GM23338 (cell line): ENCODE measurements at regions not wholly inside any gene's neighbourhood (a gene's known extent, or its start where the extent isn't known, plus 50 kb on each side); places are given as distances from the start of the nearest gene placed in this dataset.
A peak's percentile ranks its signal among the peaks of the same experiment; 100 is the strongest.

Source experiments
- ATAC-seq: fragments of 200-7000 bp; cut with Tn5 transposase; 3 replicates; pipeline ENCODE4 v1.9.1; 2020
- DNase-seq: peaks from one replicate; pipeline ENCODE4 v3.0.0-alpha.2; 2015; ENCODE audit warnings: low spot score
- H2AFZ ChIP-seq: fragments of 200-600 bp; sonication (generic); 2 replicates; pipeline ENCODE4 v1.8.0; 2016; ENCODE audit warnings: antibody characterized with exemption, mild to moderate bottlenecking, moderate library complexity
- H3F3A ChIP-seq: fragments of 200-600 bp; sonication (generic); replicated peaks from 2 replicates; pipeline ENCODE4 v1.8.0; 2017; ENCODE audit warnings: antibody characterized with exemption, mixed run types, low read depth
- H3K27ac ChIP-seq: fragments of 200-600 bp; sonication (generic); 2 replicates; pipeline ENCODE4 v1.6.1; 2016; ENCODE audit warnings: low read depth
- H3K27me3 ChIP-seq: fragments of 200-600 bp; sonication (generic); 2 replicates; pipeline ENCODE4 v1.8.0; 2016; ENCODE audit warnings: mild to moderate bottlenecking, mixed run types, moderate library complexity; ENCODE audit not compliant: insufficient read depth
- H3K36me3 ChIP-seq: fragments of 200-600 bp; sonication (generic); 2 replicates; pipeline ENCODE4 v1.8.0; 2016; ENCODE audit warnings: mild to moderate bottlenecking; ENCODE audit not compliant: insufficient read depth
- H3K4me1 ChIP-seq: fragments of 200-600 bp; sonication (generic); 2 replicates; pipeline ENCODE4 v1.8.0; 2016; ENCODE audit warnings: mild to moderate bottlenecking, moderate library complexity; ENCODE audit not compliant: insufficient read depth
- H3K4me2 ChIP-seq: fragments of 200-600 bp; sonication (generic); 2 replicates; pipeline ENCODE4 v1.7.1; 2017; ENCODE audit warnings: mixed run types
- H3K4me3 ChIP-seq: fragments of 200-600 bp; sonication (generic); 2 replicates; pipeline ENCODE4 v1.6.1; 2016; ENCODE audit warnings: mixed run types
- H3K79me2 ChIP-seq: fragments of 200-600 bp; sonication (generic); replicated peaks from 2 replicates; pipeline ENCODE4 v1.8.0; 2017; ENCODE audit warnings: mild to moderate bottlenecking; ENCODE audit not compliant: insufficient read depth
- H3K9me2 ChIP-seq: fragments of 200-600 bp; sonication (generic); 2 replicates; pipeline ENCODE4 v1.8.0; 2017; ENCODE audit not compliant: insufficient read depth
- H4K20me1 ChIP-seq: fragments of 200-600 bp; sonication (generic); replicated peaks from 2 replicates; pipeline ENCODE4 v1.8.0; 2017; ENCODE audit warnings: mild to moderate bottlenecking; ENCODE audit not compliant: insufficient read depth
- H3K27ac Mint-ChIP-seq: 2 replicates; pipeline ENCODE4 v1.8.0; 2020; ENCODE audit warnings: inconsistent platforms, mild to moderate bottlenecking, moderate library complexity, mixed read lengths
- H3K27me3 Mint-ChIP-seq: 3 replicates; pipeline ENCODE4 v1.8.0; 2022; ENCODE audit warnings: low read depth, mild to moderate bottlenecking, moderate library complexity, mixed read lengths, inconsistent platforms; ENCODE audit not compliant: insufficient read depth, poor library complexity
- H3K36me3 Mint-ChIP-seq: 3 replicates; pipeline ENCODE4 v1.8.0; 2021; ENCODE audit warnings: low read depth, mild to moderate bottlenecking, inconsistent platforms, moderate library complexity, mixed read lengths
- H3K4me1 Mint-ChIP-seq: 3 replicates; pipeline ENCODE4 v1.8.0; 2020; ENCODE audit warnings: mild to moderate bottlenecking, inconsistent platforms, mixed read lengths
- H3K4me3 Mint-ChIP-seq: 3 replicates; pipeline ENCODE4 v1.8.0; 2021; ENCODE audit warnings: moderate library complexity, mild to moderate bottlenecking, inconsistent platforms, mixed read lengths
- H3K9me3 Mint-ChIP-seq: 3 replicates; pipeline ENCODE4 v1.8.0; 2020; ENCODE audit warnings: moderate library complexity, mild to moderate bottlenecking, inconsistent platforms, mixed read lengths
- CREB1 ChIP-seq: fragments of 250-450 bp; sonication (Bioruptor Pico); IDR thresholded peaks from 2 replicates; pipeline ENCODE4 v1.5.0; 2020; ENCODE audit warnings: low read depth, mild to moderate bottlenecking, moderate library complexity
- EZH2 ChIP-seq: fragments of 200-600 bp; sonication (generic); IDR thresholded peaks from one replicate; pipeline ENCODE4 v1.8.0; 2017; ENCODE audit warnings: antibody characterized with exemption, mild to moderate bottlenecking, low read depth; ENCODE audit not compliant: unreplicated experiment
- EZH2phosphoT487 ChIP-seq: fragments of 200-600 bp; sonication (generic); IDR thresholded peaks from one replicate; pipeline ENCODE4 v1.8.1; 2018; ENCODE audit warnings: antibody characterized with exemption; ENCODE audit not compliant: unreplicated experiment
- JUNB ChIP-seq: IDR thresholded peaks from one replicate; pipeline ENCODE4 v1.6.1; 2016; ENCODE audit warnings: antibody characterized with exemption; ENCODE audit not compliant: unreplicated experiment
- NANOG ChIP-seq: IDR thresholded peaks from 2 replicates; pipeline ENCODE4 v1.6.1; 2016; ENCODE audit warnings: antibody characterized with exemption, borderline replicate concordance
- POLR2AphosphoS5 ChIP-seq: IDR thresholded peaks from 2 replicates; pipeline ENCODE4 v1.6.1; 2016; ENCODE audit warnings: antibody characterized with exemption, low read depth
- STAT1 ChIP-seq: IDR thresholded peaks from one replicate; pipeline ENCODE4 v1.6.1; 2016; ENCODE audit warnings: antibody characterized with exemption; ENCODE audit not compliant: unreplicated experiment
- ZNF114 ChIP-seq: fragments of 250-450 bp; sonication (Bioruptor Pico); IDR thresholded peaks from 2 replicates; pipeline ENCODE4 v1.5.0; 2020; ENCODE audit warnings: mild to moderate bottlenecking, moderate library complexity
- ZNF331 ChIP-seq: fragments of 250-450 bp; sonication (Bioruptor Pico); IDR thresholded peaks from 2 replicates; pipeline ENCODE4 v1.5.0; 2020; ENCODE audit warnings: low read depth, mild to moderate bottlenecking, moderate library complexity
- TF ChIP-seq, protein P1 (sequence below), 2 experiments: fragments of 200-600 bp in 1 of 2; sonication (generic) in 1 of 2; conservative IDR thresholded peaks; 2 replicates each; pipeline versions ENCODE4 v1.5.1 to v1.6.1; 2016 to 2017; ENCODE audit warnings: antibody characterized with exemption in 2 of 2, low read depth in 2 of 2, mild to moderate bottlenecking in 2 of 2, moderate library complexity in 1 of 2
- TF ChIP-seq, protein P2 (sequence below): fragments of 250-450 bp; sonication (Bioruptor Pico); IDR thresholded peaks from 2 replicates; pipeline ENCODE4 v1.5.0; 2020; ENCODE audit warnings: mild to moderate bottlenecking, moderate library complexity
- TF ChIP-seq, protein P3 (sequence below): IDR thresholded peaks from one replicate; pipeline ENCODE4 v1.6.1; 2018; ENCODE audit warnings: antibody characterized with exemption; ENCODE audit not compliant: unreplicated experiment
- TF ChIP-seq, protein P4 (sequence below): IDR thresholded peaks from 2 replicates; pipeline ENCODE4 v1.6.1; 2016; ENCODE audit warnings: antibody characterized with exemption

DNA sequence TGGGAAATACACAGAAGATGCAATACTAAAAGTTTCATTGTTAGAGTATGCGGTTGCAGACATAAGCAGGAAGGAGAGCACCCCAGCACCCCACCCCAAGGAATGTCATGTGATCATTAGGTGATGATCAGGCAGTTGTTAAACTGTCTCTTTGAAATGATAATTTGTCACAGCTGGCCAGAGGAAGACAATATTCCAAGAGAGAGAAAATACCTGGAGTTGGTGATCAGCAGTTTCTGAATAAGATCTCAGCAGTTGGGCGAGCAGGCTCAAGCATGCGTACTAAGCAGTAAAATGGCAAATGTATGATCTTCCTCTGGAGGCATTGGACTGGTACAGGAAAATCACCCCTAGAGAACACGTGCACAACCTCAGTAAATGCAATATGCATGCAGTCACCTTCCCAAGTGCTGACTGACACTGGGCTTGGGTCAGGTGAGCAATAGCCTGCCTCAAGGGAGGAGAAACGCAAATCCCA, 250.1 kb upstream of the MBL2 start:
- no peaks in the 10 kb centered on the region for H3K36me3 ChIP-seq
- peak; percentile 83 for DNase-seq
- no peaks in the 10 kb centered on the region for H3K9me2 ChIP-seq
- H3F3A ChIP-seq: no peaks in the 10 kb centered on the region
- H3K27ac ChIP-seq: peak overlapping the region; percentile 60
- no peaks in the 10 kb centered on the region for H3K27me3 ChIP-seq
- no peak overlapping the region; the same call in 2 of the 3 replicates for H3K4me3 Mint-ChIP-seq
- H3K36me3 Mint-ChIP-seq: peaks cover 34% of the 10 kb centered on the region
- peak overlapping the region; percentile 10 for H3K4me2 ChIP-seq
- H2AFZ ChIP-seq: no peak overlapping the region
- peaks cover 11% of the 10 kb centered on the region for H3K9me3 Mint-ChIP-seq
- no peak for TF ChIP-seq EZH2phosphoT487
- peak; percentile 63 for TF ChIP-seq CREB1 (CRISPR knock-in tag)
- TF ChIP-seq, protein P1, sequence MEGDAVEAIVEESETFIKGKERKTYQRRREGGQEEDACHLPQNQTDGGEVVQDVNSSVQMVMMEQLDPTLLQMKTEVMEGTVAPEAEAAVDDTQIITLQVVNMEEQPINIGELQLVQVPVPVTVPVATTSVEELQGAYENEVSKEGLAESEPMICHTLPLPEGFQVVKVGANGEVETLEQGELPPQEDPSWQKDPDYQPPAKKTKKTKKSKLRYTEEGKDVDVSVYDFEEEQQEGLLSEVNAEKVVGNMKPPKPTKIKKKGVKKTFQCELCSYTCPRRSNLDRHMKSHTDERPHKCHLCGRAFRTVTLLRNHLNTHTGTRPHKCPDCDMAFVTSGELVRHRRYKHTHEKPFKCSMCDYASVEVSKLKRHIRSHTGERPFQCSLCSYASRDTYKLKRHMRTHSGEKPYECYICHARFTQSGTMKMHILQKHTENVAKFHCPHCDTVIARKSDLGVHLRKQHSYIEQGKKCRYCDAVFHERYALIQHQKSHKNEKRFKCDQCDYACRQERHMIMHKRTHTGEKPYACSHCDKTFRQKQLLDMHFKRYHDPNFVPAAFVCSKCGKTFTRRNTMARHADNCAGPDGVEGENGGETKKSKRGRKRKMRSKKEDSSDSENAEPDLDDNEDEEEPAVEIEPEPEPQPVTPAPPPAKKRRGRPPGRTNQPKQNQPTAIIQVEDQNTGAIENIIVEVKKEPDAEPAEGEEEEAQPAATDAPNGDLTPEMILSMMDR (conservative IDR thresholded peaks at IDR 0.05; ENCODE audit: low read depth in 2 of 2): no peak
- TF ChIP-seq, protein P2, sequence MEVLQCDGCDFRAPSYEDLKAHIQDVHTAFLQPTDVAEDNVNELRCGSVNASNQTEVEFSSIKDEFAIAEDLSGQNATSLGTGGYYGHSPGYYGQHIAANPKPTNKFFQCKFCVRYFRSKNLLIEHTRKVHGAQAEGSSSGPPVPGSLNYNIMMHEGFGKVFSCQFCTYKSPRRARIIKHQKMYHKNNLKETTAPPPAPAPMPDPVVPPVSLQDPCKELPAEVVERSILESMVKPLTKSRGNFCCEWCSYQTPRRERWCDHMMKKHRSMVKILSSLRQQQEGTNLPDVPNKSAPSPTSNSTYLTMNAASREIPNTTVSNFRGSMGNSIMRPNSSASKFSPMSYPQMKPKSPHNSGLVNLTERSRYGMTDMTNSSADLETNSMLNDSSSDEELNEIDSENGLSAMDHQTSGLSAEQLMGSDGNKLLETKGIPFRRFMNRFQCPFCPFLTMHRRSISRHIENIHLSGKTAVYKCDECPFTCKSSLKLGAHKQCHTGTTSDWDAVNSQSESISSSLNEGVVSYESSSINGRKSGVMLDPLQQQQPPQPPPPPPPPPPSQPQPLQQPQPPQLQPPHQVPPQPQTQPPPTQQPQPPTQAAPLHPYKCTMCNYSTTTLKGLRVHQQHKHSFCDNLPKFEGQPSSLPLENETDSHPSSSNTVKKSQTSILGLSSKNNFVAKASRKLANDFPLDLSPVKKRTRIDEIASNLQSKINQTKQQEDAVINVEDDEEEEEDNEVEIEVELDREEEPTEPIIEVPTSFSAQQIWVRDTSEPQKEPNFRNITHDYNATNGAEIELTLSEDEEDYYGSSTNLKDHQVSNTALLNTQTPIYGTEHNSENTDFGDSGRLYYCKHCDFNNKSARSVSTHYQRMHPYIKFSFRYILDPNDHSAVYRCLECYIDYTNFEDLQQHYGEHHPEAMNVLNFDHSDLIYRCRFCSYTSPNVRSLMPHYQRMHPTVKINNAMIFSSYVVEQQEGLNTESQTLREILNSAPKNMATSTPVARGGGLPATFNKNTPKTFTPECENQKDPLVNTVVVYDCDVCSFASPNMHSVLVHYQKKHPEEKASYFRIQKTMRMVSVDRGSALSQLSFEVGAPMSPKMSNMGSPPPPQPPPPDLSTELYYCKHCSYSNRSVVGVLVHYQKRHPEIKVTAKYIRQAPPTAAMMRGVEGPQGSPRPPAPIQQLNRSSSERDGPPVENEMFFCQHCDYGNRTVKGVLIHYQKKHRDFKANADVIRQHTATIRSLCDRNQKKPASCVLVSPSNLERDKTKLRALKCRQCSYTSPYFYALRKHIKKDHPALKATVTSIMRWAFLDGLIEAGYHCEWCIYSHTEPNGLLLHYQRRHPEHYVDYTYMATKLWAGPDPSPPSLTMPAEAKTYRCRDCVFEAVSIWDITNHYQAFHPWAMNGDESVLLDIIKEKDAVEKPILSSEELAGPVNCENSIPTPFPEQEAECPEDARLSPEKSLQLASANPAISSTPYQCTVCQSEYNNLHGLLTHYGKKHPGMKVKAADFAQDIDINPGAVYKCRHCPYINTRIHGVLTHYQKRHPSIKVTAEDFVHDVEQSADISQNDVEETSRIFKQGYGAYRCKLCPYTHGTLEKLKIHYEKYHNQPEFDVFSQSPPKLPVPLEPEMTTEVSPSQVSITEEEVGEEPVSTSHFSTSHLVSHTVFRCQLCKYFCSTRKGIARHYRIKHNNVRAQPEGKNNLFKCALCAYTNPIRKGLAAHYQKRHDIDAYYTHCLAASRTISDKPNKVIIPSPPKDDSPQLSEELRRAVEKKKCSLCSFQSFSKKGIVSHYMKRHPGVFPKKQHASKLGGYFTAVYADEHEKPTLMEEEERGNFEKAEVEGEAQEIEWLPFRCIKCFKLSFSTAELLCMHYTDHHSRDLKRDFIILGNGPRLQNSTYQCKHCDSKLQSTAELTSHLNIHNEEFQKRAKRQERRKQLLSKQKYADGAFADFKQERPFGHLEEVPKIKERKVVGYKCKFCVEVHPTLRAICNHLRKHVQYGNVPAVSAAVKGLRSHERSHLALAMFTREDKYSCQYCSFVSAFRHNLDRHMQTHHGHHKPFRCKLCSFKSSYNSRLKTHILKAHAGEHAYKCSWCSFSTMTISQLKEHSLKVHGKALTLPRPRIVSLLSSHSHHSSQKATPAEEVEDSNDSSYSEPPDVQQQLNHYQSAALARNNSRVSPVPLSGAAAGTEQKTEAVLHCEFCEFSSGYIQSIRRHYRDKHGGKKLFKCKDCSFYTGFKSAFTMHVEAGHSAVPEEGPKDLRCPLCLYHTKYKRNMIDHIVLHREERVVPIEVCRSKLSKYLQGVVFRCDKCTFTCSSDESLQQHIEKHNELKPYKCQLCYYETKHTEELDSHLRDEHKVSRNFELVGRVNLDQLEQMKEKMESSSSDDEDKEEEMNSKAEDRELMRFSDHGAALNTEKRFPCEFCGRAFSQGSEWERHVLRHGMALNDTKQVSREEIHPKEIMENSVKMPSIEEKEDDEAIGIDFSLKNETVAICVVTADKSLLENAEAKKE (CRISPR knock-in tag): peak; percentile 80; the same call in 1 of the 2 replicates
- peak; percentile 96 for TF ChIP-seq NANOG
- TF ChIP-seq JUNB: no peak
- TF ChIP-seq POLR2AphosphoS5: no peak
- TF ChIP-seq STAT1: no peak
- TF ChIP-seq, protein P3, sequence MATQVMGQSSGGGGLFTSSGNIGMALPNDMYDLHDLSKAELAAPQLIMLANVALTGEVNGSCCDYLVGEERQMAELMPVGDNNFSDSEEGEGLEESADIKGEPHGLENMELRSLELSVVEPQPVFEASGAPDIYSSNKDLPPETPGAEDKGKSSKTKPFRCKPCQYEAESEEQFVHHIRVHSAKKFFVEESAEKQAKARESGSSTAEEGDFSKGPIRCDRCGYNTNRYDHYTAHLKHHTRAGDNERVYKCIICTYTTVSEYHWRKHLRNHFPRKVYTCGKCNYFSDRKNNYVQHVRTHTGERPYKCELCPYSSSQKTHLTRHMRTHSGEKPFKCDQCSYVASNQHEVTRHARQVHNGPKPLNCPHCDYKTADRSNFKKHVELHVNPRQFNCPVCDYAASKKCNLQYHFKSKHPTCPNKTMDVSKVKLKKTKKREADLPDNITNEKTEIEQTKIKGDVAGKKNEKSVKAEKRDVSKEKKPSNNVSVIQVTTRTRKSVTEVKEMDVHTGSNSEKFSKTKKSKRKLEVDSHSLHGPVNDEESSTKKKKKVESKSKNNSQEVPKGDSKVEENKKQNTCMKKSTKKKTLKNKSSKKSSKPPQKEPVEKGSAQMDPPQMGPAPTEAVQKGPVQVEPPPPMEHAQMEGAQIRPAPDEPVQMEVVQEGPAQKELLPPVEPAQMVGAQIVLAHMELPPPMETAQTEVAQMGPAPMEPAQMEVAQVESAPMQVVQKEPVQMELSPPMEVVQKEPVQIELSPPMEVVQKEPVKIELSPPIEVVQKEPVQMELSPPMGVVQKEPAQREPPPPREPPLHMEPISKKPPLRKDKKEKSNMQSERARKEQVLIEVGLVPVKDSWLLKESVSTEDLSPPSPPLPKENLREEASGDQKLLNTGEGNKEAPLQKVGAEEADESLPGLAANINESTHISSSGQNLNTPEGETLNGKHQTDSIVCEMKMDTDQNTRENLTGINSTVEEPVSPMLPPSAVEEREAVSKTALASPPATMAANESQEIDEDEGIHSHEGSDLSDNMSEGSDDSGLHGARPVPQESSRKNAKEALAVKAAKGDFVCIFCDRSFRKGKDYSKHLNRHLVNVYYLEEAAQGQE: no peak
- TF ChIP-seq, protein P4, sequence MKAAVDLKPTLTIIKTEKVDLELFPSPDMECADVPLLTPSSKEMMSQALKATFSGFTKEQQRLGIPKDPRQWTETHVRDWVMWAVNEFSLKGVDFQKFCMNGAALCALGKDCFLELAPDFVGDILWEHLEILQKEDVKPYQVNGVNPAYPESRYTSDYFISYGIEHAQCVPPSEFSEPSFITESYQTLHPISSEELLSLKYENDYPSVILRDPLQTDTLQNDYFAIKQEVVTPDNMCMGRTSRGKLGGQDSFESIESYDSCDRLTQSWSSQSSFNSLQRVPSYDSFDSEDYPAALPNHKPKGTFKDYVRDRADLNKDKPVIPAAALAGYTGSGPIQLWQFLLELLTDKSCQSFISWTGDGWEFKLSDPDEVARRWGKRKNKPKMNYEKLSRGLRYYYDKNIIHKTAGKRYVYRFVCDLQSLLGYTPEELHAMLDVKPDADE: no peak
- TF ChIP-seq EZH2: no peak
- TF ChIP-seq ZNF331 (CRISPR knock-in tag): no peak
- TF ChIP-seq ZNF114 (CRISPR knock-in tag): no peak
- no peaks in the 10 kb centered on the region for H3K27me3 Mint-ChIP-seq
- no peak overlapping the region for H3K4me3 ChIP-seq
- H3K4me1 Mint-ChIP-seq: peaks cover 28% of the 10 kb centered on the region
- H4K20me1 ChIP-seq: no peaks in the 10 kb centered on the region
- peak; percentile 88 for ATAC-seq
- peaks cover 29% of the 10 kb centered on the region for H3K4me1 ChIP-seq
- no peaks in the 10 kb centered on the region for H3K79me2 ChIP-seq
- H3K27ac Mint-ChIP-seq: peak overlapping the region; percentile 88
